Loucy (cell line): ENCODE measurements at regions not wholly inside any gene's neighbourhood (a gene's known extent, or its start where the extent isn't known, plus 50 kb on each side); places are given as distances from the start of the nearest gene placed in this dataset.

Experiments
- CTCF ChIP-seq: fragments of 200-600 bp; sonication (generic); conservative IDR thresholded peaks from 2 replicates; pipeline ENCODE4 v1.5.1; 2014; ENCODE audit warnings: mild to moderate bottlenecking, antibody characterized with exemption, low read length
- EZH2phosphoT487 ChIP-seq: fragments of 200-600 bp; IDR thresholded peaks from 2 replicates; pipeline ENCODE4 v1.6.1; 2018; ENCODE audit warnings: antibody characterized with exemption, mild to moderate bottlenecking, moderate library complexity, borderline replicate concordance

- TF ChIP-seq CTCF (no peak), EZH2phosphoT487 (no peak)
Observed at GRCh38 chr6:1208876-1209275, 103.0 kb upstream of the FOXQ1 start.
